ENCODE measurements at regions not wholly inside any gene's neighbourhood (a gene's known extent, or its start where the extent isn't known, plus 50 kb on each side); places are given as distances from the start of the nearest gene placed in this dataset.

- DNase-seq, result no peak
Observed at GRCh38 chr5:74916831-74917710, 50.9 kb upstream of the FAM169A start.
